ENCODE measurements at regions not wholly inside any gene's neighbourhood (a gene's known extent, or its start where the extent isn't known, plus 50 kb on each side); places are given as distances from the start of the nearest gene placed in this dataset.

DNA sequence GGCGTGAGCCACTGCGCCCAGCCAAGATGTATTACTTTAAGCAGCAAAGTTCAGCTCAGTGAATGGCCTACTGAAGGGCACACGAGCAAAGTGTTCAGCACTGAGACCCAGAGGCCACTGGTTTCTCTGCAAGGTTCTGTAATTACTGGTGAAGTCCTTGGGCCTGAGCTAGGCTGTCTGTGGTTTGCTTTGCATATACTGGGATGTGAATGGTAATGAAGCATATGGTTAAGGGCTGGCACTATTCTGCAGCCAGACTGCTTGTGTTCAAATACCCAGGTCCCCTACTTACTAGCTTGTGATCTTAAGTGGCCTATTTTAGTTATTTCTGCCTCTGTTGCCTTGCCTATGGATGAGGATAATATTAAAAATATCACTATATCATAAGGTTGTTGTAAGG lies 72.0 kb downstream of the LLPH start:
- TF ChIP-seq, protein P1, sequence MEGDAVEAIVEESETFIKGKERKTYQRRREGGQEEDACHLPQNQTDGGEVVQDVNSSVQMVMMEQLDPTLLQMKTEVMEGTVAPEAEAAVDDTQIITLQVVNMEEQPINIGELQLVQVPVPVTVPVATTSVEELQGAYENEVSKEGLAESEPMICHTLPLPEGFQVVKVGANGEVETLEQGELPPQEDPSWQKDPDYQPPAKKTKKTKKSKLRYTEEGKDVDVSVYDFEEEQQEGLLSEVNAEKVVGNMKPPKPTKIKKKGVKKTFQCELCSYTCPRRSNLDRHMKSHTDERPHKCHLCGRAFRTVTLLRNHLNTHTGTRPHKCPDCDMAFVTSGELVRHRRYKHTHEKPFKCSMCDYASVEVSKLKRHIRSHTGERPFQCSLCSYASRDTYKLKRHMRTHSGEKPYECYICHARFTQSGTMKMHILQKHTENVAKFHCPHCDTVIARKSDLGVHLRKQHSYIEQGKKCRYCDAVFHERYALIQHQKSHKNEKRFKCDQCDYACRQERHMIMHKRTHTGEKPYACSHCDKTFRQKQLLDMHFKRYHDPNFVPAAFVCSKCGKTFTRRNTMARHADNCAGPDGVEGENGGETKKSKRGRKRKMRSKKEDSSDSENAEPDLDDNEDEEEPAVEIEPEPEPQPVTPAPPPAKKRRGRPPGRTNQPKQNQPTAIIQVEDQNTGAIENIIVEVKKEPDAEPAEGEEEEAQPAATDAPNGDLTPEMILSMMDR (IDR thresholded peaks at IDR 0.05 in 8 of 11, conservative IDR thresholded peaks at IDR 0.05 in 3 of 11) = no peak
- TF ChIP-seq POLR2A (IDR thresholded peaks at IDR 0.05) (no peak), POLR2AphosphoS5 (IDR thresholded peaks at IDR 0.05) (no peak)
